ENCODE measurements at regions not wholly inside any gene's neighbourhood (a gene's known extent, or its start where the extent isn't known, plus 50 kb on each side); places are given as distances from the start of the nearest gene placed in this dataset.

- TF ChIP-seq ZNF280B (CRISPR knock-in tag; IDR thresholded peaks at IDR 0.05) (no peak), CTCF (IDR thresholded peaks at IDR 0.05 in 2 of 3, conservative IDR thresholded peaks at IDR 0.05 in 1 of 3; ENCODE audit: insufficient read depth in 2 of 3, low read depth in 1 of 3, low read length in 3 of 3) (no peak)
Observed at GRCh38 chr5:56552612-56553268, 262.6 kb upstream of the MAP3K1 start.

Data from K562 (cell line).